A549 (cell line): ENCODE measurements at regions not wholly inside any gene's neighbourhood (a gene's known extent, or its start where the extent isn't known, plus 50 kb on each side); places are given as distances from the start of the nearest gene placed in this dataset.

Experiments used
- CEBPB ChIP-seq, 2 experiments: fragments of >200 bp in 1 of 2; sonication (Bioruptor Twin) in 1 of 2; formaldehyde crosslinking in 1 of 2; IDR thresholded peaks; 2 replicates each; pipeline ENCODE4 v1.6.1; 2012 to 2016
- EP300 ChIP-seq, 2 experiments: fragments of >200 bp; sonication (Bioruptor Twin); formaldehyde crosslinking; IDR thresholded peaks; 2 replicates in 1 of 2; 3 replicates in 1 of 2; pipeline ENCODE4 v1.6.1; 2016 to 2017
- HOXB13 ChIP-seq: fragments of 250-450 bp; sonication (Bioruptor Pico); IDR thresholded peaks from 2 replicates; pipeline ENCODE4 v1.5.0; 2020; ENCODE audit warnings: low read depth, mild to moderate bottlenecking, moderate library complexity
- PHF8 ChIP-seq: fragments of 200-600 bp; sonication (generic); IDR thresholded peaks from 2 replicates; pipeline ENCODE4 v1.6.1; 2016; ENCODE audit warnings: low read depth, mild to moderate bottlenecking, antibody characterized with exemption, moderate library complexity, borderline replicate concordance
- POLR2A ChIP-seq: IDR thresholded peaks from 2 replicates; pipeline ENCODE4 v1.6.1; 2012; ENCODE audit warnings: mild to moderate bottlenecking, low read length
- RARB ChIP-seq: fragments of 250-450 bp; sonication (Bioruptor Pico); IDR thresholded peaks from 2 replicates; pipeline ENCODE4 v1.8.0; 2021; ENCODE audit warnings: mild to moderate bottlenecking, moderate library complexity
- RFX5 ChIP-seq: fragments of 450-650 bp; IDR thresholded peaks from 2 replicates; pipeline ENCODE4 v1.7.1; 2014; ENCODE audit warnings: antibody characterized with exemption, mild to moderate bottlenecking, moderate library complexity
- SMC3 ChIP-seq: fragments of >200 bp; sonication (Bioruptor Twin); formaldehyde crosslinking; IDR thresholded peaks from 3 replicates; pipeline ENCODE4 v1.6.1; 2018; ENCODE audit warnings: inconsistent platforms
- TF ChIP-seq, protein P1 (sequence below): fragments of >200 bp; sonication (Bioruptor Twin); formaldehyde crosslinking; IDR thresholded peaks from 3 replicates; pipeline ENCODE4 v1.5.1; 2016
- TF ChIP-seq, protein P2 (sequence below): fragments of 200-600 bp; sonication (generic); IDR thresholded peaks from 2 replicates; pipeline ENCODE4 v1.6.1; 2016; ENCODE audit warnings: antibody characterized with exemption, mild to moderate bottlenecking, moderate library complexity
- TF ChIP-seq, protein P3 (sequence below): fragments of 250-450 bp; sonication (Bioruptor Pico); IDR thresholded peaks from 2 replicates; pipeline ENCODE4 v1.5.0; 2021; ENCODE audit warnings: mild to moderate bottlenecking, moderate library complexity, borderline replicate concordance
- TF ChIP-seq, protein P4 (sequence below): fragments of 450-650 bp; IDR thresholded peaks from 2 replicates; pipeline ENCODE4 v1.6.1; 2014; ENCODE audit warnings: antibody characterized with exemption

DNA sequence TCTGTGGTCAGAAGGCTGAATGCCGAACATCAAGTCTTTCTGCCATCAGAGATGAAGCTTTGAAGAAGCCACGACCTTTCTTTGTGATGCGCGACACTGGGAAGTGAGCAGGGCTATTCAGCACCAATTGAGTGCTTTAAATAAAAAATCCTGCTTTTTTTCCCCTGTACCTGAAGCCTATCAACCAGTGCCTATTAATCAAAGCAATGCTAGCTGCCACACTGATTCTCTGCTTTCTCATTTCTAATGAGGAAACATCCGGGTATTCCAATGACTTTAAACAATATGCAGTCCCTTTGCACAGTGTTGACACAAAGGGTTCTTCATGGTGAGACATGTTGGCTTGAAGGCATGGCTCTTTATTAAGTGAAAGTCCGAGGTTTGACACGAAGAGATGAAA, 88.0 kb downstream of the GALR1 start:
- TF ChIP-seq, protein P1, sequence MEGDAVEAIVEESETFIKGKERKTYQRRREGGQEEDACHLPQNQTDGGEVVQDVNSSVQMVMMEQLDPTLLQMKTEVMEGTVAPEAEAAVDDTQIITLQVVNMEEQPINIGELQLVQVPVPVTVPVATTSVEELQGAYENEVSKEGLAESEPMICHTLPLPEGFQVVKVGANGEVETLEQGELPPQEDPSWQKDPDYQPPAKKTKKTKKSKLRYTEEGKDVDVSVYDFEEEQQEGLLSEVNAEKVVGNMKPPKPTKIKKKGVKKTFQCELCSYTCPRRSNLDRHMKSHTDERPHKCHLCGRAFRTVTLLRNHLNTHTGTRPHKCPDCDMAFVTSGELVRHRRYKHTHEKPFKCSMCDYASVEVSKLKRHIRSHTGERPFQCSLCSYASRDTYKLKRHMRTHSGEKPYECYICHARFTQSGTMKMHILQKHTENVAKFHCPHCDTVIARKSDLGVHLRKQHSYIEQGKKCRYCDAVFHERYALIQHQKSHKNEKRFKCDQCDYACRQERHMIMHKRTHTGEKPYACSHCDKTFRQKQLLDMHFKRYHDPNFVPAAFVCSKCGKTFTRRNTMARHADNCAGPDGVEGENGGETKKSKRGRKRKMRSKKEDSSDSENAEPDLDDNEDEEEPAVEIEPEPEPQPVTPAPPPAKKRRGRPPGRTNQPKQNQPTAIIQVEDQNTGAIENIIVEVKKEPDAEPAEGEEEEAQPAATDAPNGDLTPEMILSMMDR, result no peak
- TF ChIP-seq, protein P2, sequence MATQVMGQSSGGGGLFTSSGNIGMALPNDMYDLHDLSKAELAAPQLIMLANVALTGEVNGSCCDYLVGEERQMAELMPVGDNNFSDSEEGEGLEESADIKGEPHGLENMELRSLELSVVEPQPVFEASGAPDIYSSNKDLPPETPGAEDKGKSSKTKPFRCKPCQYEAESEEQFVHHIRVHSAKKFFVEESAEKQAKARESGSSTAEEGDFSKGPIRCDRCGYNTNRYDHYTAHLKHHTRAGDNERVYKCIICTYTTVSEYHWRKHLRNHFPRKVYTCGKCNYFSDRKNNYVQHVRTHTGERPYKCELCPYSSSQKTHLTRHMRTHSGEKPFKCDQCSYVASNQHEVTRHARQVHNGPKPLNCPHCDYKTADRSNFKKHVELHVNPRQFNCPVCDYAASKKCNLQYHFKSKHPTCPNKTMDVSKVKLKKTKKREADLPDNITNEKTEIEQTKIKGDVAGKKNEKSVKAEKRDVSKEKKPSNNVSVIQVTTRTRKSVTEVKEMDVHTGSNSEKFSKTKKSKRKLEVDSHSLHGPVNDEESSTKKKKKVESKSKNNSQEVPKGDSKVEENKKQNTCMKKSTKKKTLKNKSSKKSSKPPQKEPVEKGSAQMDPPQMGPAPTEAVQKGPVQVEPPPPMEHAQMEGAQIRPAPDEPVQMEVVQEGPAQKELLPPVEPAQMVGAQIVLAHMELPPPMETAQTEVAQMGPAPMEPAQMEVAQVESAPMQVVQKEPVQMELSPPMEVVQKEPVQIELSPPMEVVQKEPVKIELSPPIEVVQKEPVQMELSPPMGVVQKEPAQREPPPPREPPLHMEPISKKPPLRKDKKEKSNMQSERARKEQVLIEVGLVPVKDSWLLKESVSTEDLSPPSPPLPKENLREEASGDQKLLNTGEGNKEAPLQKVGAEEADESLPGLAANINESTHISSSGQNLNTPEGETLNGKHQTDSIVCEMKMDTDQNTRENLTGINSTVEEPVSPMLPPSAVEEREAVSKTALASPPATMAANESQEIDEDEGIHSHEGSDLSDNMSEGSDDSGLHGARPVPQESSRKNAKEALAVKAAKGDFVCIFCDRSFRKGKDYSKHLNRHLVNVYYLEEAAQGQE, result no peak
- TF ChIP-seq SMC3, result no peak
- TF ChIP-seq, protein P3, sequence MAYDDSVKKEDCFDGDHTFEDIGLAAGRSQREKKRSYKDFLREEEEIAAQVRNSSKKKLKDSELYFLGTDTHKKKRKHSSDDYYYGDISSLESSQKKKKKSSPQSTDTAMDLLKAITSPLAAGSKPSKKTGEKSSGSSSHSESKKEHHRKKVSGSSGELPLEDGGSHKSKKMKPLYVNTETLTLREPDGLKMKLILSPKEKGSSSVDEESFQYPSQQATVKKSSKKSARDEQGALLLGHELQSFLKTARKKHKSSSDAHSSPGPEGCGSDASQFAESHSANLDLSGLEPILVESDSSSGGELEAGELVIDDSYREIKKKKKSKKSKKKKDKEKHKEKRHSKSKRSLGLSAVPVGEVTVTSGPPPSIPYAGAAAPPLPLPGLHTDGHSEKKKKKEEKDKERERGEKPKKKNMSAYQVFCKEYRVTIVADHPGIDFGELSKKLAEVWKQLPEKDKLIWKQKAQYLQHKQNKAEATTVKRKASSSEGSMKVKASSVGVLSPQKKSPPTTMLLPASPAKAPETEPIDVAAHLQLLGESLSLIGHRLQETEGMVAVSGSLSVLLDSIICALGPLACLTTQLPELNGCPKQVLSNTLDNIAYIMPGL (CRISPR knock-in tag), result no peak
- no peak for TF ChIP-seq POLR2A
- no peak for TF ChIP-seq RARB (CRISPR knock-in tag)
- TF ChIP-seq EP300 (IDR thresholded peaks at IDR 0.05), result no peak
- TF ChIP-seq HOXB13 (CRISPR knock-in tag), result no peak
- TF ChIP-seq PHF8, result no peak
- no peak for TF ChIP-seq RFX5
- TF ChIP-seq, protein P4, sequence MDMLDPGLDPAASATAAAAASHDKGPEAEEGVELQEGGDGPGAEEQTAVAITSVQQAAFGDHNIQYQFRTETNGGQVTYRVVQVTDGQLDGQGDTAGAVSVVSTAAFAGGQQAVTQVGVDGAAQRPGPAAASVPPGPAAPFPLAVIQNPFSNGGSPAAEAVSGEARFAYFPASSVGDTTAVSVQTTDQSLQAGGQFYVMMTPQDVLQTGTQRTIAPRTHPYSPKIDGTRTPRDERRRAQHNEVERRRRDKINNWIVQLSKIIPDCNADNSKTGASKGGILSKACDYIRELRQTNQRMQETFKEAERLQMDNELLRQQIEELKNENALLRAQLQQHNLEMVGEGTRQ, result no peak
- TF ChIP-seq CEBPB (IDR thresholded peaks at IDR 0.05), result no peak
